CD4-positive, alpha-beta T cell (primary cell): ENCODE measurements at regions not wholly inside any gene's neighbourhood (a gene's known extent, or its start where the extent isn't known, plus 50 kb on each side); places are given as distances from the start of the nearest gene placed in this dataset.

Experiments
- ATAC-seq: fragments of 200-7000 bp; cut with Tn5 transposase; one replicate; pipeline ENCODE4 v1.10.0; 2022; ENCODE audit warnings: mild to moderate bottlenecking; ENCODE audit not compliant: poor library complexity
- CTCF ChIA-PET: fragments of 350-600 bp; sonication (Branson Sonifier 250); formaldehyde crosslinking; loops from one replicate; lab custom pipeline; 2021; ENCODE audit warnings: antibody characterized with exemption, inconsistent platforms; lab: Charles Lee
- POLR2A ChIA-PET: fragments of 350-600 bp; sonication (Branson Sonifier 250); formaldehyde crosslinking; loops from one replicate; lab custom pipeline; 2021; ENCODE audit warnings: antibody characterized with exemption, inconsistent platforms; lab: Charles Lee
- DNase-seq, 14 experiments: peaks; one replicate each; pipeline ENCODE4 v3.0.0-alpha.2; 2013 to 2020; ENCODE audit warnings: mixed read lengths in 2 of 14
- H3K27ac ChIP-seq, 2 donors: one replicate each; pipeline versions ENCODE4 v1.5.1 to v1.7.0; 2013; ENCODE audit warnings: low read length in 2 of 2, low read depth in 1 of 2, mild to moderate bottlenecking in 1 of 2
- H3K27me3 ChIP-seq, 2 experiments: 1 replicate in 1 of 2; 2 replicates in 1 of 2; pipeline versions ENCODE4 v1.6.1 to v1.7.0; 2013; ENCODE audit warnings: low read length in 2 of 2, control low read depth in 1 of 2, mild to moderate bottlenecking in 1 of 2, moderate library complexity in 1 of 2; ENCODE audit not compliant: insufficient read depth in 2 of 2, control insufficient read depth in 1 of 2
- H3K36me3 ChIP-seq: one replicate; pipeline ENCODE4 v1.6.1; 2013; ENCODE audit warnings: low read length, control low read depth; ENCODE audit not compliant: insufficient read depth
- H3K4me1 ChIP-seq: one replicate; pipeline ENCODE4 v1.6.1; 2013; ENCODE audit warnings: low read length, control low read depth; ENCODE audit not compliant: insufficient read depth
- H3K4me3 ChIP-seq: one replicate; pipeline ENCODE4 v1.5.1; 2013; ENCODE audit warnings: mild to moderate bottlenecking, low read length, moderate library complexity
- H3K9me3 ChIP-seq, 2 experiments: 1 replicate in 1 of 2; 2 replicates in 1 of 2; pipeline versions ENCODE4 v1.6.1 to v1.7.0; 2013; ENCODE audit warnings: low read length in 2 of 2, mild to moderate bottlenecking in 2 of 2, control low read depth in 1 of 2, moderate library complexity in 1 of 2; ENCODE audit not compliant: control insufficient read depth in 1 of 2, insufficient read depth in 1 of 2
- H3K27ac Mint-ChIP-seq: one replicate; pipeline ENCODE4 v1.8.0; 2020; ENCODE audit warnings: mixed read lengths
- H3K27me3 Mint-ChIP-seq: one replicate; pipeline ENCODE4 v1.8.0; 2021; ENCODE audit warnings: mixed read lengths
- H3K36me3 Mint-ChIP-seq: one replicate; pipeline ENCODE4 v1.8.0; 2021; ENCODE audit warnings: low read depth, mixed read lengths
- H3K4me1 Mint-ChIP-seq: one replicate; pipeline ENCODE4 v1.8.0; 2021; ENCODE audit warnings: low read depth, mixed read lengths
- H3K4me3 Mint-ChIP-seq: one replicate; pipeline ENCODE4 v1.8.0; 2020; ENCODE audit warnings: mild to moderate bottlenecking, mixed read lengths
- H3K9me3 Mint-ChIP-seq: one replicate; pipeline ENCODE4 v1.8.0; 2020; ENCODE audit warnings: mixed read lengths
- intact Hi-C, 2 experiments: fragments of 100-400 bp; cut with DNase I in 1 of 2; cut with micrococcal nuclease in 1 of 2; formaldehyde crosslinking; loops; one replicate each; pipeline versions ENCODE4 v1.15.1 to v1.9.0; 2023 to 2025; cut with DNase I, micrococcal nuclease
- TF ChIP-seq, protein P1 (sequence below): fragments of 200-600 bp; IDR thresholded peaks from one replicate; pipeline ENCODE4 v1.8.0; 2022; ENCODE audit warnings: antibody characterized with exemption, mild to moderate bottlenecking

DNA sequence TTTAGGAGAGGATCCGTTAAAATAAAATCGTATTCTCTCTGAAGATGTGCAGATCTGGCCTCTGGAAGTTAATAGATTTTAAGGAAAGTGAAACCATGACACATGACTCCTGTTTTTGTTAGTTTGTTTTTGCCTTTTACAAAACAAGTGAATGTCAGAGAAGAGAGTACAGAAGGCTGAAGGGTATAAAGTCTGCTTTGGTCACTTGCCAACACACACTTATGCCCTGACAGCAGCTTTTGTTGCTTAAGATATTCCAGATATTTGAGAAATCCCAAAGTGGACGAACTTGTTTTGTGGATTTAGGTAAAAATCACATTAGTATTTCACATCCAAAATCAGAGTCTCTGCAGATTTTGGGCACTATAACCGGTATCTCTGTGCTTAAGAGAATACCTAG lies 192.4 kb upstream of the RASGEF1B start:
- Mint-ChIP-seq H3K9me3 (no peaks in the 10 kb centered on the region), H3K27me3 (no peaks in the 10 kb centered on the region), H3K27ac (no peak overlapping the region), H3K4me3 (no peak overlapping the region), H3K36me3 (no peaks in the 10 kb centered on the region), H3K4me1 (no peaks in the 10 kb centered on the region)
- no peak overlapping the region for H3K4me3 ChIP-seq
- H3K27me3 ChIP-seq: no peaks in the 10 kb centered on the region
- H3K36me3 ChIP-seq: no peaks in the 10 kb centered on the region
- intact Hi-C loops: no loop called here
- ChIA-PET CTCF (no interaction called here), POLR2A (no interaction called here)
- H3K4me1 ChIP-seq: no peaks in the 10 kb centered on the region
- ATAC-seq (no peak), DNase-seq (no peak)
- no peaks in the 10 kb centered on the region for H3K9me3 ChIP-seq
- H3K27ac ChIP-seq: no peak overlapping the region
- TF ChIP-seq, protein P1, sequence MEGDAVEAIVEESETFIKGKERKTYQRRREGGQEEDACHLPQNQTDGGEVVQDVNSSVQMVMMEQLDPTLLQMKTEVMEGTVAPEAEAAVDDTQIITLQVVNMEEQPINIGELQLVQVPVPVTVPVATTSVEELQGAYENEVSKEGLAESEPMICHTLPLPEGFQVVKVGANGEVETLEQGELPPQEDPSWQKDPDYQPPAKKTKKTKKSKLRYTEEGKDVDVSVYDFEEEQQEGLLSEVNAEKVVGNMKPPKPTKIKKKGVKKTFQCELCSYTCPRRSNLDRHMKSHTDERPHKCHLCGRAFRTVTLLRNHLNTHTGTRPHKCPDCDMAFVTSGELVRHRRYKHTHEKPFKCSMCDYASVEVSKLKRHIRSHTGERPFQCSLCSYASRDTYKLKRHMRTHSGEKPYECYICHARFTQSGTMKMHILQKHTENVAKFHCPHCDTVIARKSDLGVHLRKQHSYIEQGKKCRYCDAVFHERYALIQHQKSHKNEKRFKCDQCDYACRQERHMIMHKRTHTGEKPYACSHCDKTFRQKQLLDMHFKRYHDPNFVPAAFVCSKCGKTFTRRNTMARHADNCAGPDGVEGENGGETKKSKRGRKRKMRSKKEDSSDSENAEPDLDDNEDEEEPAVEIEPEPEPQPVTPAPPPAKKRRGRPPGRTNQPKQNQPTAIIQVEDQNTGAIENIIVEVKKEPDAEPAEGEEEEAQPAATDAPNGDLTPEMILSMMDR: no peak

DNA sequence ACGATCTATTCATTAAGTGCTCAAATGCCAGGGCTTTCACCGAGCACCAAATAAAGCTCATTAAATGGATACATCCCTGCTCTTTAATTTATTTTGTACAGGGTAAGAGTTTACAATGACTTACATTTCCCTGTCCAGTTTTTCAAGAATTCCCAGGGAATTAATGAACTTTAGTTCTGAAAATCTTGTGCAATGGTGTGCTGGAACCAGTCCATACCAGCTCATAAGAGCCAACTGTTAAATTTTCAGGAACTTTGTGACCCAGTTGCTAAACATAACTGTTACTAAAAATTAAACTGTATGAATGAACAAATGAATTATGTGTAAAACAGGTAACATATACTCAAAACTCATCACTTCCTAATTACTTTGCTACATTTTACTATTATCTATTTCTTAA lies 191.7 kb upstream of the RASGEF1B start:
- Histone ChIP-seq H3K9me3 (no peaks in the 10 kb centered on the region), H3K36me3 (no peaks in the 10 kb centered on the region), H3K27ac (no peak overlapping the region), H3K4me1 (no peaks in the 10 kb centered on the region), H3K27me3 (no peaks in the 10 kb centered on the region), H3K4me3 (no peak overlapping the region)
- Mint-ChIP-seq H3K4me3 (no peak overlapping the region), H3K4me1 (no peaks in the 10 kb centered on the region), H3K36me3 (no peaks in the 10 kb centered on the region), H3K9me3 (no peaks in the 10 kb centered on the region), H3K27me3 (no peaks in the 10 kb centered on the region), H3K27ac (no peak overlapping the region)
- ATAC-seq: no peak
- TF ChIP-seq, protein P1: no peak
- ChIA-PET CTCF (no interaction called here), POLR2A (no interaction called here)
- intact Hi-C loops: no loop called here
- DNase-seq: no peak

DNA sequence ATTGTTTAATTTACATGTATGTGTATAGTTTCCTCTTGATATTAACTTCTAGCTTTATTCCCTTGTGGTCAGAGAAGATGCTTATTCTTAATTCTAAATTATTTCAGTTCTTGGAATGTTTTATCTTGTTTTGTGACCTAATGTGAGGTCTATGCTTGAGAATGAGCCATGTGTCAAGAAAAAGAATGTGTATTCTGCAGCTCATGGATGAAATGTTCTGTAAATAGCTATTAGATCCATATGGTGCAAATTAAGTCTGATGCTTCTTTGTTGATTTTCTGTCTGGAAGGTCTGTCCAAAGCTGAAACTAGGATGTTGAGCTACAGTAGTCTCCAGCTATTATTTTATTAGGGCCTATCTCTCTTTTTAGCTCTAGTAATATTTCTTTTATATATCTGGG lies 187.3 kb upstream of the RASGEF1B start:
- intact Hi-C loops: loop anchor here in 1 of 2 experiments (5.0 kb wide), 1 partner anchor 57 kb away; no protein-coding TSS in a partner anchor
- Histone ChIP-seq H3K36me3 (no peaks in the 10 kb centered on the region), H3K9me3 (no peaks in the 10 kb centered on the region), H3K27ac (no peak overlapping the region), H3K27me3 (no peaks in the 10 kb centered on the region), H3K4me3 (no peak overlapping the region), H3K4me1 (no peaks in the 10 kb centered on the region)
- ATAC-seq: no peak
- ChIA-PET CTCF (interaction anchor here (1.0 kb wide), 1 partner anchor 18 kb away, joined by 3 read pairs; no protein-coding TSS in a partner anchor), POLR2A (no interaction called here)
- no peaks in the 10 kb centered on the region for H3K27me3 Mint-ChIP-seq
- no peak overlapping the region for H3K27ac Mint-ChIP-seq
- H3K4me3 Mint-ChIP-seq: no peak overlapping the region
- H3K4me1 Mint-ChIP-seq: no peaks in the 10 kb centered on the region
- DNase-seq: no peak
- no peaks in the 10 kb centered on the region for H3K36me3 Mint-ChIP-seq
- no peaks in the 10 kb centered on the region for H3K9me3 Mint-ChIP-seq
- TF ChIP-seq, protein P1: no peak
